HG03457 (cell line): ENCODE measurements at regions not wholly inside any gene's neighbourhood (a gene's known extent, or its start where the extent isn't known, plus 50 kb on each side); places are given as distances from the start of the nearest gene placed in this dataset.

ENCODE experiments used
- ATAC-seq: cut with Tn5 transposase; IDR thresholded peaks from one replicate; pipeline ENCODE4 v1.9.1; 2021; ENCODE audit warnings: moderate number of reproducible peaks; ENCODE audit not compliant: unreplicated experiment

- no peak for ATAC-seq
These were observed 443.9 kb upstream of the CDH4 start for GRCh38 chr20:60808003-60808672.

GRCh38 chr20:60808701-60809100, 443.4 kb upstream of the CDH4 start:
- no peak for ATAC-seq

- no peak for ATAC-seq
These were observed 441.5 kb upstream of the CDH4 start for GRCh38 chr20:60810561-60810960.

- no peak for ATAC-seq
These were observed 439.5 kb upstream of the CDH4 start for GRCh38 chr20:60812561-60812960.

- no peak for ATAC-seq
These were observed 439.0 kb upstream of the CDH4 start for GRCh38 chr20:60813066-60813465.

GRCh38 chr20:60815656-60816055, 436.4 kb upstream of the CDH4 start:
- ATAC-seq: no peak

GRCh38 chr20:60816901-60817300, 435.2 kb upstream of the CDH4 start:
- no peak for ATAC-seq

- ATAC-seq: no peak
These were observed 434.2 kb upstream of the CDH4 start for GRCh38 chr20:60817891-60818290.

GRCh38 chr20:60819511-60819910, 432.6 kb upstream of the CDH4 start:
- ATAC-seq: no peak

- no peak for ATAC-seq
These were observed 431.9 kb upstream of the CDH4 start for GRCh38 chr20:60820149-60820548.

GRCh38 chr20:60820918-60821317, 431.1 kb upstream of the CDH4 start:
- no peak for ATAC-seq

- no peak for ATAC-seq
These were observed 429.1 kb upstream of the CDH4 start for GRCh38 chr20:60822699-60823607.

- ATAC-seq: no peak
These were observed 416.2 kb upstream of the CDH4 start for GRCh38 chr20:60835876-60836275.

- ATAC-seq: no peak
These were observed 414.8 kb upstream of the CDH4 start for GRCh38 chr20:60837173-60837770.

- no peak for ATAC-seq
These were observed 413.8 kb upstream of the CDH4 start for GRCh38 chr20:60838297-60838696.

GRCh38 chr20:60840971-60841370, 411.1 kb upstream of the CDH4 start:
- no peak for ATAC-seq

GRCh38 chr20:60845146-60845545, 406.9 kb upstream of the CDH4 start:
- ATAC-seq: no peak

- ATAC-seq: no peak
These were observed 400.0 kb upstream of the CDH4 start for GRCh38 chr20:60851826-60852704.

- no peak for ATAC-seq
These were observed 394.4 kb upstream of the CDH4 start for GRCh38 chr20:60857708-60858107.

GRCh38 chr20:60862601-60863000, 389.5 kb upstream of the CDH4 start:
- ATAC-seq: no peak

GRCh38 chr20:60863548-60863947, 388.5 kb upstream of the CDH4 start:
- no peak for ATAC-seq
